ENCODE measurements at regions not wholly inside any gene's neighbourhood (a gene's known extent, or its start where the extent isn't known, plus 50 kb on each side); places are given as distances from the start of the nearest gene placed in this dataset.

DNA sequence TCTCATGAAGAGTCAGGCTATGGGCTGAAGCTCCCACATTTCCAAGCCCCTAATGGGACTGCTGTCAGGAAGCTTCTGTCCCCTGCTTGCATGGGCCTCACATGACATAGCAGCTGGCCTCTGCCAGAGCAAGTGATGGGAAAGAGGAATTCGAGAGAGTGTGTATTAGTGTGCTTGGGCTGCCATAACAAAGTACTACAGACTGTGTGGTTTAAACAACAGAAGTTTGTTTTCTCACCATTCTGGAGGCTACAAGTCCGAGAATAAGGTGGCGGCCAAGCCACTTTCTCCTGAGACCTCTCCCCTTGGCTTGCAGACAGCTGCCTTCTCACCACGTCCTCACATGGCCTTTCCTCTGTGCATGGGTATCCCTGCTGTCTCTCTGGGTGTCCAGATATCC is 274.4 kb downstream of the NUAK1 start:
- Histone ChIP-seq H3K36me3 (no peaks in the 10 kb centered on the region), H3K27me3 (no peaks in the 10 kb centered on the region), H3K9me3 (no peaks in the 10 kb centered on the region), H3K4me1 (no peaks in the 10 kb centered on the region), H3K27ac (no peak overlapping the region), H3K4me3 (no peak overlapping the region)
- intact Hi-C loops (cut with DNase I), result no loop called here
- TF ChIP-seq, protein P1, sequence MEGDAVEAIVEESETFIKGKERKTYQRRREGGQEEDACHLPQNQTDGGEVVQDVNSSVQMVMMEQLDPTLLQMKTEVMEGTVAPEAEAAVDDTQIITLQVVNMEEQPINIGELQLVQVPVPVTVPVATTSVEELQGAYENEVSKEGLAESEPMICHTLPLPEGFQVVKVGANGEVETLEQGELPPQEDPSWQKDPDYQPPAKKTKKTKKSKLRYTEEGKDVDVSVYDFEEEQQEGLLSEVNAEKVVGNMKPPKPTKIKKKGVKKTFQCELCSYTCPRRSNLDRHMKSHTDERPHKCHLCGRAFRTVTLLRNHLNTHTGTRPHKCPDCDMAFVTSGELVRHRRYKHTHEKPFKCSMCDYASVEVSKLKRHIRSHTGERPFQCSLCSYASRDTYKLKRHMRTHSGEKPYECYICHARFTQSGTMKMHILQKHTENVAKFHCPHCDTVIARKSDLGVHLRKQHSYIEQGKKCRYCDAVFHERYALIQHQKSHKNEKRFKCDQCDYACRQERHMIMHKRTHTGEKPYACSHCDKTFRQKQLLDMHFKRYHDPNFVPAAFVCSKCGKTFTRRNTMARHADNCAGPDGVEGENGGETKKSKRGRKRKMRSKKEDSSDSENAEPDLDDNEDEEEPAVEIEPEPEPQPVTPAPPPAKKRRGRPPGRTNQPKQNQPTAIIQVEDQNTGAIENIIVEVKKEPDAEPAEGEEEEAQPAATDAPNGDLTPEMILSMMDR (IDR thresholded peaks at IDR 0.05), result no peak
- no peak for ATAC-seq
- no peak for DNase-seq

- intact Hi-C loops (cut with DNase I), result no loop called here
- DNase-seq (no peak), ATAC-seq (no peak)
- Histone ChIP-seq H3K4me3 (no peak overlapping the region), H3K36me3 (no peaks in the 10 kb centered on the region), H3K27me3 (no peaks in the 10 kb centered on the region), H3K9me3 (no peaks in the 10 kb centered on the region), H3K27ac (no peak overlapping the region), H3K4me1 (no peaks in the 10 kb centered on the region)
- TF ChIP-seq, protein P1 (IDR thresholded peaks at IDR 0.05), result no peak
Measured at GRCh38 chr12:105864901-105865300, 273.9 kb downstream of the NUAK1 start.

DNA sequence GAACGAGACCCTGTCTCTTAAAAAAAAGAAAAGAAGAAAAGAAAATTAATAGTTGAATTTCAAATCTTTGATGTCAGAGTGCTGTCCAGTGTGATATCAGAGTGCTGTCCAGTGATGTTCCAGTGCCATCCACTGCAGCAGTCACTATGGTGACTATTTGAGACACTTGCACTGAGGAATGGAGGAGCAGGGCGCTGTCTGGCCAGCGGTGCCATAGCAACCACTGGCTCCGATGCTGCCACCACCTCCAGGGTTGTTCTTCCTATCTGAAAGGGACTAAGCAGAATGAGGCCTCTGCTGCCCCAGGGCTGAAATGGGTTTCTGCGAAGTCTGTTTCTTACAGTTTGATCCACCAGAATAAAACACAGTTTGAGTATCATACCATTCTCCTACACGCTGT is 272.9 kb downstream of the NUAK1 start:
- H3K9me3 ChIP-seq, result no peaks in the 10 kb centered on the region
- H3K4me3 ChIP-seq, result no peak overlapping the region
- no peak for ATAC-seq
- H3K27ac ChIP-seq, result no peak overlapping the region
- no peaks in the 10 kb centered on the region for H3K4me1 ChIP-seq
- intact Hi-C loops (cut with DNase I), result no loop called here
- TF ChIP-seq, protein P1 (IDR thresholded peaks at IDR 0.05), result no peak
- no peaks in the 10 kb centered on the region for H3K36me3 ChIP-seq
- DNase-seq, result no peak
- no peaks in the 10 kb centered on the region for H3K27me3 ChIP-seq

GRCh38 chr12:105874121-105874520 is 264.6 kb downstream of the NUAK1 start:
- no peaks in the 10 kb centered on the region for H3K4me1 ChIP-seq
- DNase-seq, result no peak
- no peak for ATAC-seq
- no peak overlapping the region for H3K4me3 ChIP-seq
- H3K36me3 ChIP-seq, result no peaks in the 10 kb centered on the region
- no peaks in the 10 kb centered on the region for H3K9me3 ChIP-seq
- no peak overlapping the region for H3K27ac ChIP-seq
- intact Hi-C loops (cut with DNase I), result no loop called here
- H3K27me3 ChIP-seq, result no peaks in the 10 kb centered on the region
- TF ChIP-seq, protein P1 (IDR thresholded peaks at IDR 0.05), result no peak

DNA sequence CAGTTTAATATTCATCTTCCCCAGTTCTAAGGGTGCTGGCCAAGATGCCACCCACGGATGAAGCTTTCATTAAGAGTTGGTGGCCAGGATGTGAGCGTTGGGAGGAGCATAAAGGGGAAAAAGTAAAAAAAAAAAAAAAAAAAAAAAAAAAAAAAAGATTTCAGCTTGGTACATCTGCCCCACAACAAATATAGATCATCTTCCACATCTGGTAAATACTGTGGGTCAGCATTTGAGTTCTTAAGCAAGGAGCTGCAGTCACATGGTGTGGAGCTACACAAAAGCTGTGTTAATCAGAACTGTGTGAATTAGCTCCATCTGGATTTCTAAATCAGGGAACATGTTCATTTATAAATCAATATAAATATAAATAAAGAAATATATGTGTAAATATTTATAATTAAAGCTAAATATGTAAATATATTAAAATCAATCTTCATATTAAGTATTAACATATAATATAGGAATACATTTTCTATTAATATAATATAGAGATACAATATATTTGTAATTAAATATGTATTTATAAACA is 262.3 kb downstream of the NUAK1 start:
- H3K36me3 ChIP-seq, result no peaks in the 10 kb centered on the region
- intact Hi-C loops (cut with DNase I), result no loop called here
- no peaks in the 10 kb centered on the region for H3K27me3 ChIP-seq
- TF ChIP-seq, protein P1 (IDR thresholded peaks at IDR 0.05), result no peak
- no peaks in the 10 kb centered on the region for H3K9me3 ChIP-seq
- H3K4me1 ChIP-seq, result no peaks in the 10 kb centered on the region
- ATAC-seq (no peak), DNase-seq (no peak)
- H3K4me3 ChIP-seq, result no peak overlapping the region
- H3K27ac ChIP-seq, result no peak overlapping the region

DNA sequence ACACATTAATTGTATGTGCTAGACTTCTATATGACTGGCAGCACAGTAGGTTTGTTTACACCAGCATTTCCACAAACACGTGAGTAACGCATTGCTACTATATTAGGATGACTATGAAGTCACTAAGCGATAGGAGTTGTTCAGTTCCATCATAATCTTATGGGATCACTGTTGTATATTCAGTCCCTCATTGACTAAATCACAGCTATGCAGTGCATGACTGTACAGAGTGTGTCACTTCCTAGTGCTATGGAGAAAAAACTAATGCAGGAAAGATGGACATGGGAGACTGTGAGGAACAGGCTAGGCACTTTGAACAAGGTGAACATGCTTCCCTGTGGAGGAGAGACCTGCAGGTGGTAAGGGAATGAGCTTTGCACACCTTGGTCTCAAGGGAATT is 259.8 kb downstream of the NUAK1 start:
- DNase-seq (no peak), ATAC-seq (no peak)
- TF ChIP-seq, protein P1 (IDR thresholded peaks at IDR 0.05), result no peak
- no peaks in the 10 kb centered on the region for H3K27me3 ChIP-seq
- no peaks in the 10 kb centered on the region for H3K4me1 ChIP-seq
- no peaks in the 10 kb centered on the region for H3K36me3 ChIP-seq
- intact Hi-C loops (cut with DNase I), result no loop called here
- H3K9me3 ChIP-seq, result no peaks in the 10 kb centered on the region
- no peak overlapping the region for H3K27ac ChIP-seq
- no peak overlapping the region for H3K4me3 ChIP-seq
